ENCODE measurements at regions not wholly inside any gene's neighbourhood (a gene's known extent, or its start where the extent isn't known, plus 50 kb on each side); places are given as distances from the start of the nearest gene placed in this dataset.

GRCh38 chr13:85709072-85709471 lies 90.1 kb downstream of the SLITRK6 start:
- Histone ChIP-seq H3K9me3 (ENCODE audit: severe bottlenecking) (no peaks in the 10 kb centered on the region), H3K27me3 (ENCODE audit: insufficient read depth, low read depth, severe bottlenecking) (no peaks in the 10 kb centered on the region), H3K36me3 (no peaks in the 10 kb centered on the region), H3K4me3 (ENCODE audit: low read depth, low read length) (no peak overlapping the region), H3K27ac (no peak overlapping the region)
- no peak for DNase-seq
- no peak for TF ChIP-seq CTCF (IDR thresholded peaks at IDR 0.05; ENCODE audit: low read depth, low read length)

DNA sequence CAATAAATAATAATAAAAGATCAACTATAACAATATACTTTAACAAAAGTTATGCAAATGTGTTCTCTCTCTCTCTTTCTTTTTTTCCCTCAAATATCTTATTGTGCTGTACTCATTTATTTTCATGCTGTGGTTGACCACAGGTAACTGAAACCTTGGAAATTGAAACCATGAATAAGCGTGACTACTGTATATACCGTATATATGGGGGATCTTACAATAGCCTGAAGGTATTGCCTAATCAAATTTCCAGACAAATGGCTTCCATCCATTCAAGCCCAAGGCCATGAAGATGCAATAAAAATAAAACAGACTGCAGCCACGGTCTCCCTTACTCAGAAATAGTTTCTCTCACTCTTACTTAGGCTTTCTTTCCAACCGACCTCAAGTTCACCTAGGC lies 98.3 kb downstream of the SLITRK6 start:
- H3K4me3 ChIP-seq (ENCODE audit: low read depth, low read length): no peak overlapping the region
- no peaks in the 10 kb centered on the region for H3K36me3 ChIP-seq
- no peaks in the 10 kb centered on the region for H3K9me3 ChIP-seq (ENCODE audit: severe bottlenecking)
- DNase-seq: no peak
- no peaks in the 10 kb centered on the region for H3K27me3 ChIP-seq (ENCODE audit: insufficient read depth, low read depth, severe bottlenecking)
- TF ChIP-seq CTCF (IDR thresholded peaks at IDR 0.05; ENCODE audit: low read depth, low read length): no peak
- H3K27ac ChIP-seq: no peak overlapping the region

GRCh38 chr13:85698256-85698655 lies 101.0 kb downstream of the SLITRK6 start:
- Histone ChIP-seq H3K9me3 (ENCODE audit: severe bottlenecking) (no peaks in the 10 kb centered on the region), H3K27me3 (ENCODE audit: insufficient read depth, low read depth, severe bottlenecking) (no peaks in the 10 kb centered on the region), H3K4me3 (ENCODE audit: low read depth, low read length) (no peak overlapping the region), H3K27ac (no peak overlapping the region), H3K36me3 (no peaks in the 10 kb centered on the region)
- DNase-seq: no peak
- TF ChIP-seq CTCF (IDR thresholded peaks at IDR 0.05; ENCODE audit: low read depth, low read length): no peak

DNA sequence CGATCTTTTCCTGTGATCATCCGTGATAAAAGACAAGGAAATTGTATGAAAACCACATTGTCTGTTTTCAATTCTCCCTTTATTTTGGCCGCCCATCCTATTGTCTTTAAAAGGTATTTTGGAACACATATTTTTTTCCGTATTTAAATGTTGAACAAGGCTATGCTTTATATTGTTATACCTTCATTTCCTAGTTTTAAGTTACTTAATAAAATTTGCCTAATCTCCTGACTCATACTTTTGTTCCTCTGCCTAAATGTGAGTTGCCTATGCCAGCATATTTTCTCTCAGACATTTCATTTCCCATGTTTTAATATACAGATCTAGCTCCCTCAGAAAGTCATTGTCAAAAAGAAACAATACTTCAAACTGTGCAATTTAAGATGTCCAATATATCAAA lies 104.2 kb downstream of the SLITRK6 start:
- no peak for DNase-seq
- no peak overlapping the region for H3K4me3 ChIP-seq (ENCODE audit: low read depth, low read length)
- no peak overlapping the region for H3K27ac ChIP-seq
- no peaks in the 10 kb centered on the region for H3K27me3 ChIP-seq (ENCODE audit: insufficient read depth, low read depth, severe bottlenecking)
- no peaks in the 10 kb centered on the region for H3K36me3 ChIP-seq
- H3K9me3 ChIP-seq (ENCODE audit: severe bottlenecking): no peaks in the 10 kb centered on the region
- TF ChIP-seq CTCF (IDR thresholded peaks at IDR 0.05; ENCODE audit: low read depth, low read length): no peak

DNA sequence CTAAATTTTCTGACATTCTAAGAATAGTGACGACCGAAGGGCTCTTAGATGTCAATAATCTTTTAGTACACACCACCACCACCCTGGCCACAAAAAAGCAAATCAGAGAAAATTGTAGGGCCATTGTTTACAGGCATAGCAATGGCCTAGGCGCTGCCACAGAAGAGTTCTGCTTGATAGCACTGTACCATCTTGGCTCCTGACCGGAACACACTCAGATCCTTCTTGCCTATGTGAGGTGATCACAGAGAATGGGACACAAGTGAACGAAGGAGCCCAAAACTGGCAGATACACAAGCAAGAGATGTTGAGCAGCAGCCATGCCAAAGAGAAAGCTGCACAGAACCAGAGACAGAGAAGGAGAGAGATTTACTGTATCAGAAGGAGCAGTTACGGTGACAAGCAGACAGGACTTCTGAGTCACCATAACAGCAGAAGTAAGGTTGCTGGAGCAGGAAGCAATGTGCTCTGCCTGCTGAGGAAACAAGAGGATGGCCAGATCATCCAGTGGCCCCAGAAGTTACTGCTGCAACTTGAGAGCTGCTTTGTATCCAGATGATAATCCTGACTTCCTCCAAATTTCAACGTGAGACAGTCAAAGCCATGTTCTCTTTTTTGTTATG lies 105.2 kb downstream of the SLITRK6 start:
- no peaks in the 10 kb centered on the region for H3K9me3 ChIP-seq (ENCODE audit: severe bottlenecking)
- DNase-seq: no peak
- H3K4me3 ChIP-seq (ENCODE audit: low read depth, low read length): no peak overlapping the region
- H3K27me3 ChIP-seq (ENCODE audit: insufficient read depth, low read depth, severe bottlenecking): no peaks in the 10 kb centered on the region
- H3K36me3 ChIP-seq: no peaks in the 10 kb centered on the region
- H3K27ac ChIP-seq: no peak overlapping the region
- TF ChIP-seq CTCF (IDR thresholded peaks at IDR 0.05; ENCODE audit: low read depth, low read length): no peak

DNA sequence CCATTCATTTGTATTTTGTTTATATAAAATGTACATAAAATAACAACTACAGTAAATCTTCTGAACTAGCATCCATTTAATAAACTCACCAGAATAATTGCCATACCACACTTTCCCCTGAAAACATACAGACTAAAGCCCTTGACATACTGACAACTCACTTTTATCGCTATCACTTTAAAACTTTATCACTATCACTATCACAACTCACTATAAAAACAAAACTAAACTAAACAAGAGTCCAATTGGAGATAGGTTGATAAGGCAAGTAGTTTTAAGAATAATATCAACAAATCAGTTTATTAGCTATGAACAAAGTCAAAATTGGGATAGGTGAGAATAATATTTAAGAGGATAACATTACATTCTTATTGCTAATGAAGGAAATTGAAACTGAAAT lies 108.9 kb downstream of the SLITRK6 start:
- no peak overlapping the region for H3K4me3 ChIP-seq (ENCODE audit: low read depth, low read length)
- H3K27me3 ChIP-seq (ENCODE audit: insufficient read depth, low read depth, severe bottlenecking): no peaks in the 10 kb centered on the region
- H3K9me3 ChIP-seq (ENCODE audit: severe bottlenecking): no peaks in the 10 kb centered on the region
- no peak for TF ChIP-seq CTCF (IDR thresholded peaks at IDR 0.05; ENCODE audit: low read depth, low read length)
- DNase-seq: no peak
- no peak overlapping the region for H3K27ac ChIP-seq
- no peaks in the 10 kb centered on the region for H3K36me3 ChIP-seq
